HG03457 (cell line): ENCODE measurements at regions not wholly inside any gene's neighbourhood (a gene's known extent, or its start where the extent isn't known, plus 50 kb on each side); places are given as distances from the start of the nearest gene placed in this dataset.

Experiments used
- ATAC-seq: cut with Tn5 transposase; IDR thresholded peaks from one replicate; pipeline ENCODE4 v1.9.1; 2021; ENCODE audit warnings: moderate number of reproducible peaks; ENCODE audit not compliant: unreplicated experiment

- ATAC-seq, result no peak
These were observed 61.6 kb downstream of the CCR1 start for GRCh38 chr3:46146548-46146947.

- no peak for ATAC-seq
These were observed 62.1 kb downstream of the CCR1 start for GRCh38 chr3:46146021-46146420.

GRCh38 chr3:46145147-46145546, 63.0 kb downstream of the CCR1 start:
- ATAC-seq, result no peak

- ATAC-seq, result no peak
These were observed 64.1 kb downstream of the CCR1 start for GRCh38 chr3:46143951-46144473.

- ATAC-seq, result no peak
These were observed 66.3 kb downstream of the CCR1 start for GRCh38 chr3:46141813-46142212.

- ATAC-seq, result no peak
These were observed 69.5 kb downstream of the CCR1 start for GRCh38 chr3:46138581-46138980.

- no peak for ATAC-seq
These were observed 72.6 kb downstream of the CCR1 start for GRCh38 chr3:46135475-46135874.

GRCh38 chr3:46133285-46133684, 74.8 kb downstream of the CCR1 start:
- no peak for ATAC-seq

GRCh38 chr3:46132565-46132964, 75.5 kb downstream of the CCR1 start:
- no peak for ATAC-seq

- no peak for ATAC-seq
These were observed 76.1 kb downstream of the CCR1 start for GRCh38 chr3:46131884-46132450.

GRCh38 chr3:46130631-46131310, 77.3 kb downstream of the CCR1 start:
- ATAC-seq, result no peak

GRCh38 chr3:46129588-46130272, 78.4 kb downstream of the CCR1 start:
- no peak for ATAC-seq

- no peak for ATAC-seq
These were observed 80.6 kb downstream of the CCR1 start for GRCh38 chr3:46127503-46127902.

- ATAC-seq, result no peak
These were observed 83.6 kb downstream of the CCR1 start for GRCh38 chr3:46124216-46125177.

GRCh38 chr3:46123646-46124045, 84.5 kb downstream of the CCR1 start:
- no peak for ATAC-seq

GRCh38 chr3:46122091-46122490, 86.0 kb downstream of the CCR1 start:
- ATAC-seq, result no peak

- no peak for ATAC-seq
These were observed 87.1 kb downstream of the CCR1 start for GRCh38 chr3:46120983-46121382.

GRCh38 chr3:46119709-46120498, 88.2 kb downstream of the CCR1 start:
- no peak for ATAC-seq

GRCh38 chr3:46119253-46119652, 88.9 kb downstream of the CCR1 start:
- ATAC-seq, result no peak

GRCh38 chr3:46116996-46117395, 89.7 kb upstream of the XCR1 start:
- ATAC-seq, result no peak
